SW 1271 (cell line): ENCODE measurements at regions not wholly inside any gene's neighbourhood (a gene's known extent, or its start where the extent isn't known, plus 50 kb on each side); places are given as distances from the start of the nearest gene placed in this dataset.
"Not testable (repeated sequence)": the region's sequence is repeated elsewhere in the genome, so short reads cannot be mapped to it uniquely, and the experiment has no call there.

Experiments
- DNase-seq, 2 experiments: peaks; one replicate each; lab custom pipeline; 2025; lab: John Stamatoyannopoulos, UW

GRCh38 chr10:22079921-22080320 lies 76.4 kb upstream of the DNAJC1 start:
- DNase-seq: not testable (repeated sequence)

- no peak for DNase-seq
Observed at GRCh38 chr10:22071332-22071731, 67.8 kb upstream of the DNAJC1 start.

GRCh38 chr10:22067091-22067490 lies 63.6 kb upstream of the DNAJC1 start:
- no peak for DNase-seq

GRCh38 chr10:22060984-22061383 lies 57.5 kb upstream of the DNAJC1 start:
- DNase-seq: not testable (repeated sequence)

GRCh38 chr10:22058201-22058600 lies 54.7 kb upstream of the DNAJC1 start:
- no peak for DNase-seq

GRCh38 chr10:22054961-22055360 lies 51.4 kb upstream of the DNAJC1 start:
- DNase-seq: no peak
